NCI-H2196 (cell line): ENCODE measurements at regions not wholly inside any gene's neighbourhood (a gene's known extent, or its start where the extent isn't known, plus 50 kb on each side); places are given as distances from the start of the nearest gene placed in this dataset.
"Not testable (repeated sequence)": the region's sequence is repeated elsewhere in the genome, so short reads cannot be mapped to it uniquely, and the experiment has no call there.

Source experiments
- DNase-seq: peaks from one replicate; lab custom pipeline; 2025; ENCODE audit not compliant: unreplicated experiment; lab: John Stamatoyannopoulos, UW

DNA sequence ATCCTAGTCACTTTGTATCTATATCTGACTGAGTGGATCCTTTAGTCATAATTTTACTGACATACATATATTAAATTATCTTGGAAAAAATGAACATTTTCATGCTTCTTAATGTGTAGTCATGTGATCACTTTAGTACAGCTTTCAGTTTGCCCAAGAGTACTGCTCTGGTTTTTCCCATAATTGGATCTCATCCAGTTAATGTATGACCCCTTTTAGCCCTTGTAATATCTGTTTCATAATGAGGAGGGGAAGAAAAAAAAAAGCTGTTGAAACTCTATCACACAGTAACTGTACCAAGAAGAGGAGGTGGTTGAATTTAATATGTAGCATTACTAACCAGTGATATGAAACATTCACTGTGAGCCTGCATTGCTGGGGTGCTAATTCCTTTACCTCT, 328.7 kb downstream of the PTPRC start:
- no peak for DNase-seq

DNA sequence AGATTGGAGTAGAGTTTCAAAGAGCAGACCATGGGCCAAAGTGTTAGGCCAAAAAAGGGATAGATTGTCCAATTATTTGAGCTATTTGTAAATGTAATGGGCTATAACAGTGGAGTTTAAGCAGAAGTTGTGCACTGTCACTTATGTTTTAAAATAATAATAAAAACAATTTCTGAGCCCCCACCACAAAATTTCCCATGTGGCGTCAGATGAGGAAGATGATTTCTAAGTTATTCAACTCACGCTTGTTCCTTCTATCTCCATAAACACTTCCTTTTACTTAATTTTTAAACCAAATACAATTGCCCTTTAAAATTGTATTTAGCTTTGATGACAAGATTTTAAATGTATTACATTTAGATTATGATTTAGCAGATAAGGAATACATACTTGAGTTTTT, 330.0 kb downstream of the PTPRC start:
- no peak for DNase-seq

GRCh38 chr1:198969981-198970380, 331.1 kb downstream of the PTPRC start:
- DNase-seq: no peak

GRCh38 chr1:198970916-198971315, 332.1 kb downstream of the PTPRC start:
- no peak for DNase-seq

DNA sequence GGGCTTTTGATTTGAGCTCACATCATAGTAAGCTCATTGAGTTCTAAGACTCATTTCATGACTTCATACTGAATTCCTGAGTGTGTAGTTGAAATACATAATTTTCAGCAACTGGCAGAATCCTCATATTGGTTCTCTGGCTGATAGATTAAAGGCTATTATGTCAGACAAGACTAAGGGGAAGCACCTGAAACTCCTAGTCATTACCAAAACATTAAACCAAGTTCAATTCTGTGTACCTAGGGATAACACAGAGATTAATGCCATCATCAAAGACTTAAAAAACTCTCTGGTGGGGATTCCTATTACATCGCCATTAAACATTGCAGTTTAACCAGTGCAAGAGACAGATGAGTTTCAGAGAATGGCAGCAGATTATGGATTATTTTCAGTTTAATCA, 339.1 kb downstream of the PTPRC start:
- DNase-seq: no peak

GRCh38 chr1:198978523-198978922, 339.7 kb downstream of the PTPRC start:
- DNase-seq: no peak

- DNase-seq: no peak
Observed at GRCh38 chr1:198986036-198986435, 347.2 kb downstream of the PTPRC start.

- DNase-seq: no peak
Observed at GRCh38 chr1:198986442-198986841, 347.6 kb downstream of the PTPRC start.

- no peak for DNase-seq
Observed at GRCh38 chr1:199002661-199003060, 363.8 kb downstream of the PTPRC start.

DNA sequence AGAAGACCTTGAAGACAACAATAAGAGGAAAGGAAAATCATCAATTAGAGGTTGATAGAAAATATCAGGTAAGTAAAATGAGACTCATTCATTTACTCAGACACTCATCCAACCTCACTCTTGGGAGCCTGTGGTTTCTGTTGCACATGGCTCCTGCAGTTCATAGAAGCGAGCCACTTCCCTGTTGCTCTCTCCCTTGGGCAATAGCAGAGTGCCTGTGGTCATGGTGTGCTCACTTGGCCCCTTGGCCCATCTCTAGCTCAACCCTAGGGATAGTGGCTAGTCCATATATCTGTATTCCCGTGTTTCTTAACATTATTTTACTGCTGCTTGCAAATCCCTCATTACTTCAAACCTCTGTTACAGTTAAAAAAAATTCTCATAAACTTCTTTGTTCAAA, 368.6 kb downstream of the PTPRC start:
- no peak for DNase-seq

- DNase-seq: no peak
Observed at GRCh38 chr1:199009447-199009846, 370.6 kb downstream of the PTPRC start.

- DNase-seq: no peak
Observed at GRCh38 chr1:199010492-199010891, 371.7 kb downstream of the PTPRC start.

DNA sequence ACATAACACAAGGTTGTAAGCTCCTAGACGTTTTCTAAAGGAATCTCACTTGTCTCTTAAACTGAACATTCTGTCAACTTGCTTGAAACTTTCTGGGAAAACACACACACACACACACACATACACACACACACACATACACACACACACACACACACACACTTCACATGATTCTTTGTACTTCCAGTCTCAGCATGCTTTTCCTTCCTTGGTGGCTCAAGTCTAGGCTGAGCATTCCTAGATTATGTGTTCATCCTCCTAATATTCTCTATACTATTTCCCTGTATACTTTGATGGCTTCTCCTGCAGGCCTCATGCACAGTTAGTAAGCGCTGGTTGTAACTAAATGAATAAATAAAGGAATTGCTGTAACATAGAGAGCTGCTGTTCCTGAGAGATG, 372.1 kb downstream of the PTPRC start:
- DNase-seq: no peak

GRCh38 chr1:199015799-199016198, 377.0 kb downstream of the PTPRC start:
- DNase-seq: no peak

DNA sequence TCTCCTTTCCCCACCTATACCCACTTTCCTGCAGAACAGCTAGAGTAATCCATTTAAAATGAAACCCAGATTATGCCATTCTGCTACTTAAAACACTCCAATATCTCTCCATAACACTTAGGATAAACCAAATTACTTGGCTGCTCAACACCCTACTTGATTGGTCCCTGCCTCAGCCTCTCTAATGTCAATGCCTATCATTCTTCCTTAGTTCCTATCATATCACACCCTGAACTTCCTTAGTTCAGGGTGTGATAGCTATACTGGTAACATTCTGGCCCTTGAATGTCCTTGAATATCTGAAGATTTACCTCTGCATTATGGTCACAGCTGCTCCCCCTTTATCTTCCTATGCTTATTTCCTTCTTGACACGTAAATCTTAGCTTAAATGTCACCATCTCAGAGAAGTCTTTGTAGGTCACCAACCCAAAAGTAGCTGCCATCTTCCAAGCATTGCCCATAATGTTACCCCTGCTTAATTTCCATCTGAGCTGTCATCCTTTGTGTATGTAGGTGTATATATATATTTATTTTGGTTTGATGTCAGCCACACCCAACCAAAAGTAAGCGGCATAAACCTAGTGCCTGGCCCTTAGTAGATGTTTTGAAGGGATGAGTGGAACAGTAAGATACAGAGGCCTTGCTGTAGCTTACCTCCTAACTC, 379.8 kb downstream of the PTPRC start:
- DNase-seq: no peak

- no peak for DNase-seq
Observed at GRCh38 chr1:199020051-199020450, 381.2 kb downstream of the PTPRC start.

- DNase-seq: no peak
Observed at GRCh38 chr1:199020904-199021303, 382.1 kb downstream of the PTPRC start.

GRCh38 chr1:199029401-199029800, 390.6 kb downstream of the PTPRC start:
- no peak for DNase-seq

DNA sequence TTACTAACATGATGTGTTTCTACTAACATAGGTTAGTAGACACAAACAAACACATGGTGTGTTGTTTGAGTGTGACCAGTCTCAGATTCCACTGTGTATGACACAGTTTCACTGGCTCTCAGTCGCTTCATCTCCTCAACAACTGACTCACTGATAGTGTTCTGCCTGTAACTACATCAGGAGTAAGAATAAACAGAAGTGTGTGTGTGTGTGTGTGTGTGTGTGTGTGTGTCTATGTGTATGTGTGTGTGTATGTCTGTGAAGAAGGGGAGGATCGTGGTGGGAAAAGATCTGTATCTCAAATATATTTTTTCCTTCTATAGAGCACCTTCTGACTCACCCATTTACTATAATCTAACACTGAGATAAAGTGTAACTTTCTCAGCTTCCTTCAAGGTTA, 391.0 kb downstream of the PTPRC start:
- DNase-seq: no peak

DNA sequence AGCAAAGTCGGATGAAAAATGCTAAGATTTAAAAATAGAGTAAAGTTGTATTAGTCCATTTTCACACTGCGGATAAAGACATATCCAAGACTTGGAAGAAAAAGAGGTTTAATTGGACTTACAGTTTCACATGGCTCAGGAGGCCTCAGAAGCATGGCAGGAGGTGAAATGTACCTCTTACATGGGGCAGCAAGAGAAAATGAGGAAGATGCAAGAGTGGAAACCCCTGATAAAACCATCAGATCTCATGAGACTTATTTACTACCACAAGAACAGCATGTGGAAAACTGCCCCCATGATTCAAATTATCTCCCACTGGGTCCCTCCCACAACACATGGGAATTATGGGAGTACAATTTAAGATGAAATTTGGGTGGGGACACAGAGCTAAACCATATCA, 391.7 kb downstream of the PTPRC start:
- DNase-seq: not testable (repeated sequence)

GRCh38 chr1:199031170-199031569, 392.3 kb downstream of the PTPRC start:
- DNase-seq: not testable (repeated sequence)

DNA sequence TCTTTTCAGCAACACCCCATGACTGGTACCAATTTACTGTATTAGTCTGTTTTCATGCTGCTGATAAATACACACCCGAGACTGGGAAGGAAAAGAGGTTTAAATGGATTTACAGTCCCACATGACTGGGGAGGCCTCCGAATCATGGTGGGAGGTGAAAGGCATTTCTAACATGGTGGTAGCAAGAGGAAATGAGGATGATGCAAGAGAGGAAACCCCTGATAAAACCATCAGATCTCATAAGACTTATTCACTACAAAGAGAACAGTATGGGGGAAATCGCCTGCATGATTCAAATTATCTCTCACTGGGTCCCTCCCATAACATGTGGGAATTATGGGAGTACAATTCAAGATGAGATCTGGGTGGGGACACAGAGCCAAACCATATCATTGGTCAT, 393.6 kb downstream of the PTPRC start:
- DNase-seq: not testable (repeated sequence)

DNA sequence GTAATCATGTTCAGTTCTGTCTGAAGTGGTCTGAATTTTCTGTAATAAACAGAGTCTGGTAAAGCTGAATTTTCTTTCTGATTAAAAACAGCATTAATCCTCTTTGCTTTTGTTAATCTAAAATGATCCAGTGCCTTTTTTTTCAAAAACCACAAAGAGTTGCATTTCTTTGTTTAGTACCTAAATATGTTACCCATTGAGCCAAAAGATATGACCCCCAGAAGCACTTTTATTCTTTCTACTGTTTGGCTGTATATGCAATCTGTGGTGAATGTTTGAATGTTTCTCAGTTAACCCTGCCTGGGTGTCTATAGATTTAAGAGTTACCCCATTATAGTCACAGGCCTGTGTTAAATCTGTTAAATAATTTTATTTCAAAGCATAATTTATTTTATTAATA, 394.8 kb downstream of the PTPRC start:
- no peak for DNase-seq
